ENCODE measurements at regions not wholly inside any gene's neighbourhood (a gene's known extent, or its start where the extent isn't known, plus 50 kb on each side); places are given as distances from the start of the nearest gene placed in this dataset.

GRCh38 chrX:40150503-40150902 lies 52.7 kb upstream of the BCOR start:
- Histone ChIP-seq H2AFZ (ENCODE audit: control insufficient read depth, low read depth, low read length) (no peak overlapping the region), H3K79me2 (ENCODE audit: control insufficient read depth, insufficient read depth, low read length) (no peaks in the 10 kb centered on the region), H3K27ac (ENCODE audit: control insufficient read depth, insufficient read depth) (no peak overlapping the region), H3K9ac (ENCODE audit: control insufficient read depth, insufficient read depth, low read length) (no peak overlapping the region), H3K4me3 (no peak overlapping the region), H3K9me3 (replicated peaks; ENCODE audit: control insufficient read depth, insufficient read depth, low read length) (peaks cover 3% of the 10 kb centered on the region; the same call in 1 of the 3 replicates), H3K4me1 (ENCODE audit: control insufficient read depth, insufficient read depth, low read length) (peaks cover 13% of the 10 kb centered on the region), H3K4me2 (ENCODE audit: control insufficient read depth, insufficient read depth) (no peak overlapping the region), H4K20me1 (ENCODE audit: control insufficient read depth, insufficient read depth) (no peaks in the 10 kb centered on the region; the same call in 1 of the 2 replicates), H3K36me3 (ENCODE audit: control insufficient read depth in 2 of 2, insufficient read depth in 2 of 2, low read length in 1 of 2) (no peaks in the 10 kb centered on the region), H3K27me3 (replicated peaks in 1 of 2; ENCODE audit: control insufficient read depth in 2 of 2, insufficient read depth in 2 of 2, low read length in 1 of 2) (no peaks in the 10 kb centered on the region; a peak in 1 of 4 replicates)
- in situ Hi-C loops (cut with MboI) (no loop called here), intact Hi-C loops (cut with micrococcal nuclease; ENCODE audit: unreplicated experiment) (loop anchor here (5.0 kb wide), 1 partner anchor 338 kb away; no protein-coding TSS in a partner anchor)
- no peak for FAIRE-seq
- no peak for DNase-seq (ENCODE audit: low read depth, low spot score)
- SMC1A ChIA-PET (ENCODE audit: uncharacterized antibody, unreplicated experiment), result no interaction called here
- ATAC-seq, result no peak
- BruUV-seq (replicated peaks), result no TSS peak
- RAD21 ChIA-PET (ENCODE audit: unreplicated experiment), result no interaction called here
- CTCF ChIA-PET, result no interaction called here
- TF ChIP-seq IRF3 (IDR thresholded peaks at IDR 0.05), result no peak
- no peak for TF ChIP-seq GATAD2B (conservative IDR thresholded peaks at IDR 0.05; ENCODE audit: low read depth)
- no peak for TF ChIP-seq YY1 (IDR thresholded peaks at IDR 0.05; ENCODE audit: low read depth, low read length)
- no peak for TF ChIP-seq RAD21 (IDR thresholded peaks at IDR 0.05; ENCODE audit: insufficient read depth, low read depth, low read length)
- no peak for TF ChIP-seq REST (IDR thresholded peaks at IDR 0.05; ENCODE audit: low read depth, low read length)
- TF ChIP-seq SPI1 (IDR thresholded peaks at IDR 0.05; ENCODE audit: borderline replicate concordance, insufficient read depth, low read depth, low read length), result no peak
- TF ChIP-seq, protein P1, sequence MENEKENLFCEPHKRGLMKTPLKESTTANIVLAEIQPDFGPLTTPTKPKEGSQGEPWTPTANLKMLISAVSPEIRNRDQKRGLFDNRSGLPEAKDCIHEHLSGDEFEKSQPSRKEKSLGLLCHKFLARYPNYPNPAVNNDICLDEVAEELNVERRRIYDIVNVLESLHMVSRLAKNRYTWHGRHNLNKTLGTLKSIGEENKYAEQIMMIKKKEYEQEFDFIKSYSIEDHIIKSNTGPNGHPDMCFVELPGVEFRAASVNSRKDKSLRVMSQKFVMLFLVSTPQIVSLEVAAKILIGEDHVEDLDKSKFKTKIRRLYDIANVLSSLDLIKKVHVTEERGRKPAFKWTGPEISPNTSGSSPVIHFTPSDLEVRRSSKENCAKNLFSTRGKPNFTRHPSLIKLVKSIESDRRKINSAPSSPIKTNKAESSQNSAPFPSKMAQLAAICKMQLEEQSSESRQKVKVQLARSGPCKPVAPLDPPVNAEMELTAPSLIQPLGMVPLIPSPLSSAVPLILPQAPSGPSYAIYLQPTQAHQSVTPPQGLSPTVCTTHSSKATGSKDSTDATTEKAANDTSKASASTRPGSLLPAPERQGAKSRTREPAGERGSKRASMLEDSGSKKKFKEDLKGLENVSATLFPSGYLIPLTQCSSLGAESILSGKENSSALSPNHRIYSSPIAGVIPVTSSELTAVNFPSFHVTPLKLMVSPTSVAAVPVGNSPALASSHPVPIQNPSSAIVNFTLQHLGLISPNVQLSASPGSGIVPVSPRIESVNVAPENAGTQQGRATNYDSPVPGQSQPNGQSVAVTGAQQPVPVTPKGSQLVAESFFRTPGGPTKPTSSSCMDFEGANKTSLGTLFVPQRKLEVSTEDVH (IDR thresholded peaks at IDR 0.05; ENCODE audit: low read depth, partially characterized antibody), result no peak
- 40% methylated on average over 6 of the region's 6 CpGs for WGBS (ENCODE audit: insufficient coverage, insufficient replicate concordance, low lambda C conversion rate, missing lambda C conversion rate)
- POLR2A ChIA-PET, result no interaction called here
